Stimulated activated CD4-positive, alpha-beta T cell treated with anti-CD3 and anti-CD28 coated beads, Interleukin-2, amount 100 ng/mL, for 24 hours (primary cell): ENCODE measurements at regions not wholly inside any gene's neighbourhood (a gene's known extent, or its start where the extent isn't known, plus 50 kb on each side); places are given as distances from the start of the nearest gene placed in this dataset.

Source experiments
- DNase-seq, 2 donors: peaks; one replicate each; pipeline ENCODE4 v3.0.0-alpha.2; 2020

- no peak for DNase-seq
These were observed 54.0 kb downstream of the C11orf91 start for GRCh38 chr11:33646629-33647028.

- no peak for DNase-seq
These were observed 54.5 kb downstream of the C11orf91 start for GRCh38 chr11:33646168-33646567.

GRCh38 chr11:33645686-33646085 is 54.9 kb downstream of the C11orf91 start:
- DNase-seq = no peak

DNA sequence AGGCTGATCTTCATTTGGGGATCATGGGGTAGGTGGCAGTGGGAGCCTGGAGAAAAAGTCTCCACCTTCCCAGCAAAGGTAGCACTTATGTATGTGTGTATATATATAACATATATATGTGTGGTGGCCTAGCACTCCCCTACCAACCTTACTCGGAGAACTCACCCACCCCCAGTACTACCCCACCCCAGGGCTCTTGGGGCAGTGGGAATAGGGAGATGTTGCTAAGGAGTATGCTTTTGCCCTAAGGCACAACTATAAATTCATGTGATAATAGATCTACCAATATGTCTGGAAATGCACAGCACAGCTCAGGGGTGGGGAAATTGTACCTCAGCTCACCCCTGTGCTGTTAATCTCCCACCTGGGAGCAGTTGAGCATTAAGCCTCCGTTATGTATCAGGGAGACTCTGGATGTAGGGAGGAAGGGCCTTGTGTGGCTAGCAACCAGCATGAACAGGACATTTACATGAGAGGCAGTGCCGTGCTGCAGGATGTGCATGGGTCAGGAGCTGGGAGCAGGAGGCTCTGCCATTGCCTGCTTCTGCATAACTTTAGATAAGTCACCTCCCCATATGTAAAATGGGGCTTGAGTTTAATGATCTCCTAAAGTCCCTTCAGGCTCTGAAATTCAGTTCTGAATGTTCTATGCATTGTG is 57.3 kb downstream of the C11orf91 start:
- no peak for DNase-seq

DNA sequence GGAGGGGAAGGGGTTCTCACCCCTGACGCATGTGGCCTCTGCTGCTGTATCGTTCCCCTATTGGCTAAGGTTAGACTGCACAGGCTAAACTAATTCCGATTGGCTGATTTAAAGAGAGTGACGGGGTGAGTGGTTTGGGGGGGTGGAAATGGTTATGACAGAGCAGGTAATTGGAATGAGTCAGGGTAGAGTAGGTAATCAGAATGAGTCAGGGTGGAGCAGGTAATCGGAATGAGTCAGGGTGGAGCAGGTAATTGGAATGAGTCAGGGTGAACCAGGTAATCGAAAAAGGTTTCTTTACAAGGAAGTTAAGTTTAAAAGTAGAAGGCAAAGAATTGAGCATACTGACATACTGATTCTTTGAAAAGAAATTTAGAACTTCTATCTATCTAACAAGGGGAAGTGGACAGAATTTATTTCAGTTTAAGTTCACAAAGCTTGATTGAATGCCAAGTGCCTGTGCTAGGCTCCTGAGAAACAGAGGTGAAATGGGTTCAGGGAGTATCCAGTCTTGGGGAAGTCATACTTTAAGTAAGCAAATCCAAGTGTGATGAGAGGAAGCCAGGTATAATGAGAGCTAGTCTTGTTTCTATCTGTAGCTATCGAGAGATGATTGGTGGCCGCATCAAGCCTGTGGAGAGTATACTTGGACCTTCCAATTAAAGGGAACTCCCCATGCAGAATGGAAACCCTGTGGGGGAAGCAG is 58.0 kb downstream of the C11orf91 start:
- no peak for DNase-seq

DNA sequence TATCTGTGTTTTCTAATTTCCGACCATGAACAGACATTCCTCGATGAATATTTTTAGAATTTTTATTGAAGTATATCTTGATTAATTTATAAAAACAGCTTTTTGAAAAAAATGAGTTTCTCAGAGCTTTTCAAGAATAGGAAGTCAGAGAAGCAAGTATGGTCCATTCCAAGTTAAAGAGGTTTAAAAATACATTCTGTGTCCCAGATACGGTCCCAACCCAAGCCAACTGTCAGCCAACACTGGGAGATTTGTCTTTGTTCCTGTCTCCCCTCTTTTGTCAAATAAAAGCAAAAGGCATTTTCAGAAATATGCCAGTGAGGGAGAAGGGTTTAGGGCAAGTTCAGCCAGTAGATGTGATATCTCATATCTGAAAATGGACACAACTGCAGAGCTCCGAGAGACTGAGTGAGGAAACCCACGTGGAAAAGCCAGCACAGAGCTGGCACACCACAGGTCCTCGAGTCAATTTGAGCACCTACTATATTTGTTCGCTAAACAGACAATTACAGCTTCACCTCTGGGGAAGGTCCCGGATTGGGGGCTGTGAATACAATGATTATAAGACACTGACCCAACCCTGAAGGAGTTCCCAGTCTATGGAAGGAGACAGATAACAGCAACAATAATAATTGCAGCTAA is 59.8 kb downstream of the C11orf91 start:
- DNase-seq = no peak

DNA sequence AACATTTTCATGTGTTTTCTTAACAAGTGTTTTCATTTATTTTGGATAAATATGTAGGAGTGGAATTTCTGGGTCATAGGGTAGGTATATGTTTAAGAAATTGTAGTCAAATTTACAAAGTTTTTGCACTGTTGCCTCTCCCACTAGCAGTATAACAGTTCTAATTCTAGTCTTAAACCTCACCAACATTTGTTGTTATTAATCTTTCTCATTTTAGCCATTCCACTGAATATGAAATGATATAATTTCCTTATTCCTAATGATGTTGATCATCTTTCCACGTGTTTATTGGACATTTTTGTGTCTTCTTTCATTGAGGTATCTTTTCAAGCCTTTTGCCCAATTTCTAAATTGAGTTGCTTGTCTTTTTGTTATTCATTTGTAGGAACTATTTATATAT is 62.0 kb downstream of the C11orf91 start:
- DNase-seq = no peak

- DNase-seq = no peak
These were observed 64.5 kb downstream of the C11orf91 start for GRCh38 chr11:33636104-33636503.

- DNase-seq = no peak
These were observed 65.5 kb downstream of the C11orf91 start for GRCh38 chr11:33635161-33635560.

- no peak for DNase-seq
These were observed 66.3 kb downstream of the C11orf91 start for GRCh38 chr11:33634291-33634834.

- no peak for DNase-seq
These were observed 67.2 kb downstream of the C11orf91 start for GRCh38 chr11:33633251-33634003.

- DNase-seq = no peak
These were observed 68.9 kb downstream of the C11orf91 start for GRCh38 chr11:33631749-33632091.

DNA sequence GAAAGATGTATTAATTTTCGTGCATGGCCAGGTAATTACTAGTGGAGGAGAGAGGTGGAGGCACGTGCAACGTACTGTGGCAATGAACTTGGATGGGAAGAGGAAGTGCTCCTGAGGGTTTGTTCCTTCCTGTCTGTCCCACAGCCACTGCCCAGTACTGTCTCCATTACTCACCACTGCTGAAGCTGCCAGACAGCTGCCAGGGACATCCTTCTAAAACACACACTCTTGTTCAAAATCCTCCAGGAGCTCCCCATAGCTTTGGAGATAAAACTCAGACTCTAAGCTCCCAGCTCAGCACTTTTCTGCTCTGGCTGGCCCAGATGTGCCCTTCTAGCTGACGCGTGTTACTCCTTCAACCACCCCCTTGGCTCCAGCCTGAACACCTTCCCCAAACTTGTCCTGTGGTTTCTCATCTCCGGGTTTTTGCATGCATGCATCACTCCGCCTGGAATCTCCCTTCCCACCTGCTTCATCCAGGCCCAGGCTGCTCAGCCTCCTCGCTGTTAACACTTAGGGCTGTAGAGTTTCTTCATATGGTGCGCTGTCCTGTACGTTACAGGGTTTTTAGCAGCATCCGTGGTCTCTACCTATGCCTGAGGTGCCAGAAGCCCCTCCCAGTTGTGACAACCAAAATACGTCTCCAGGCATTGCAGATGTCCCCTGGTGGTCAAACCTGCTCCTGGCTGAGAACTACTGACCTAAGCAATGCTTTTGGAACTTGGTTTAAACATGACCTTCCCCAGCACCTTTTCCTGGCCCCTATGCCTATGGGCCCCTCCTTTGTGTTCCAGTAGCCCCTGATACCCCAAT is 69.5 kb downstream of the C11orf91 start:
- no peak for DNase-seq

DNA sequence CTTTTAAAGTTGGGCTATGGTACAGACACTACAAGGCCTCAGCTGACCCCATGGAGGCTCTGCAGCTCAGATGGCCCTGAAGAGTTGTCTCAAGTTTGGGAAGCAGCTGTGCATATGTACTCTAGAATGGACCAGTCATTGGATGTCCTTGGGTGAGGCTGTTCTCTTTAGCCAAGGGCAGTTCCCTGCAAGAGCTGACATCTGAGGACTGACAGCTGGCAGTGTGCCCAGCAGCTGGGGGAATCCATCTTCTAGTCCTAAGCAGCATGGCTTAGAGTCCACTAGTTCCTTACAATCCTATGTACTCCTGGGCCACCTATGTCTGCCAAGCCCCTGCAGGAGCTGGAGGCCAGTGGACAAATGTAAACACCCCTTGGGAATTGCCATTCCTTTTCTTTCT is 76.5 kb downstream of the C11orf91 start:
- no peak for DNase-seq

GRCh38 chr11:33622806-33623205 is 77.8 kb downstream of the C11orf91 start:
- no peak for DNase-seq

GRCh38 chr11:33622186-33622585 is 78.4 kb downstream of the C11orf91 start:
- no peak for DNase-seq

GRCh38 chr11:33620423-33621171 is 80.0 kb downstream of the C11orf91 start:
- no peak for DNase-seq

DNA sequence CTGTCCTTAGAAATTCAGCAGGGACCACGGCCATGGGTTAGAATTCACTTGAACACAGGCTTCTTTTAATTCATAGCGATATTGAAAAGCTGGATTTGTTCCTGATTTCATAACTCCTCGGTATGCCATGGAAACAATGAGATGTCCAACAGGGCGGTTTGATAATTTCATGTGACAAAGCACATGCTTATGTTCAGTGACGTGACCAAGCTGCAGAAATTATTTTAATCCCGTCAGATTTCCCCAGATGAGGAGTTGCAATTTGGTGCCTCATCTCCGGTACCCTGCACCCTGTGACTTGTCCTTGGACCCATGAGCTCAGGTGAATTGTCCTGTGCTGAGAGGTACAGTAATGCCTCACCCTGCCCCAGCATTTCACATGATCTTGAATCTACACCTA is 81.7 kb downstream of the C11orf91 start:
- no peak for DNase-seq

DNA sequence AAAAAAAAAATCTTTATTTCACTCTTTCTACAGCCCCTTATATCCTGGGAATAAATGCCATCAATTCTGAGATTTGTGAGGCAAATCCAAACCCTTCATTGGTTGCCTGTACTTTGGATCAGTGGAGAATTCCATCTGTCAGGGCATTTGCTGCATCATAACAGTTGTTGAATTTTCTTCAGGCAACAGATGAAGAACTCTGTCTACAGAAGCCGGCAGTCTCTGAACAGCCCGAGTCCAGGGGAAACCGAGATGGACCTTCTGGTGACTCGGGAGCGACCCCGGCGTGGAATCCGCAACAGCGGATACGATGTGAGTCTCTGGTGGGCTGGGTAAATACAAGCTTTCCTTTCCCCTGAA is 82.3 kb downstream of the C11orf91 start:
- no peak for DNase-seq

- no peak for DNase-seq
These were observed 82.8 kb downstream of the C11orf91 start for GRCh38 chr11:33617672-33618350.

DNA sequence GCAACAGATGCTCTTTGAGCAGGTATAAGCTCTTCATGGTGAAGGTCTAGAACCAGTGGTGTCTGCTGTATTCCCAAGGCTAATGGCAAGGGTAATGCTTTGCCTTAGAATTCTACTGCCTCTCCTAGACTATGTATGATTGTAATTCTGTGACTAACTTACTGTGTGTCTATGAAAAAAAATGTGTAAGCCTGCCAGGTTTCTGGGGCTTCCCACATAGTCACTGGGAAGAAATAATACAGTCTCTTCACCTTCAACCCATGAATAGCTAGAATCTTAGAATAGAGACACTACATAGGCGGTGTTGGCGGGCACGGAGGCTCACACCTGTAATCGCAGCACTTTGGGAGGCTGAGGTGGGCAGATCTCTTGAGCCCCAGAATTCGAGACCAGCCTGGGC is 84.1 kb downstream of the C11orf91 start:
- DNase-seq = no peak
